ENCODE measurements at regions not wholly inside any gene's neighbourhood (a gene's known extent, or its start where the extent isn't known, plus 50 kb on each side); places are given as distances from the start of the nearest gene placed in this dataset.
"Not testable (repeated sequence)": the region's sequence is repeated elsewhere in the genome, so short reads cannot be mapped to it uniquely, and the experiment has no call there.

DNA sequence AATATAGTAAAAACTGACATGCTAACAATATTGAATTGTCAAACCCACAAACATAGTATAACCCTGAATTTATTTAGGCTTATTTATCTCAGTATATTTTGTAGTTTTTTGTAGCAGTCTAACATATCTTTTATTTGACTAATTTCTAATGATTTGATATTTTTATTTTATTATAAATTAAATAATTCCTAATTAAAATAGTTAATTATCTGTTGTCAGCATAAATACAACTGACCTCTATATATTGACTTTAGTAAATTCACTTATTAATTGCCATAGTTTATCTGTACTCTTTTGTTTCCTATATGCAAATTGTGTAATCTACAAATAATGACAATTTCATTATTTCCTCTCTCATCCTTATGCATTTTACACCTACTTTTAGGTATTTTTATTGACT, 215.1 kb upstream of the KIF2A start:
- Histone ChIP-seq H3K27me3 (peaks cover 5% of the 10 kb centered on the region), H3K4me1 (ENCODE audit: control insufficient read depth in 1 of 2, insufficient read depth in 1 of 2, low read depth in 1 of 2, low read length in 1 of 2) (no peaks in the 10 kb centered on the region), H3K36me3 (no peaks in the 10 kb centered on the region), H3K9me3 (no peaks in the 10 kb centered on the region), H3K27ac (no peak overlapping the region), H3K4me3 (ENCODE audit: low read depth in 1 of 2, low read length in 1 of 2) (no peak overlapping the region)
- TF ChIP-seq CTCF (IDR thresholded peaks at IDR 0.05): no peak

GRCh38 chr5:62093411-62093810, 212.6 kb upstream of the KIF2A start:
- Histone ChIP-seq H3K4me1 (ENCODE audit: control insufficient read depth in 1 of 2, insufficient read depth in 1 of 2, low read depth in 1 of 2, low read length in 1 of 2) (no peaks in the 10 kb centered on the region), H3K27me3 (peaks cover 5% of the 10 kb centered on the region), H3K9me3 (no peaks in the 10 kb centered on the region), H3K27ac (no peak overlapping the region), H3K4me3 (ENCODE audit: low read depth in 1 of 2, low read length in 1 of 2) (no peak overlapping the region), H3K36me3 (no peaks in the 10 kb centered on the region)
- TF ChIP-seq CTCF (IDR thresholded peaks at IDR 0.05): no peak

GRCh38 chr5:62093976-62094375, 212.0 kb upstream of the KIF2A start:
- no peaks in the 10 kb centered on the region for H3K9me3 ChIP-seq
- no peak for TF ChIP-seq CTCF (IDR thresholded peaks at IDR 0.05)
- H3K27me3 ChIP-seq: peaks cover 5% of the 10 kb centered on the region
- H3K27ac ChIP-seq: no peak overlapping the region
- no peaks in the 10 kb centered on the region for H3K4me1 ChIP-seq (ENCODE audit: control insufficient read depth in 1 of 2, insufficient read depth in 1 of 2, low read depth in 1 of 2, low read length in 1 of 2)
- no peak overlapping the region for H3K4me3 ChIP-seq (ENCODE audit: low read depth in 1 of 2, low read length in 1 of 2)
- no peaks in the 10 kb centered on the region for H3K36me3 ChIP-seq

DNA sequence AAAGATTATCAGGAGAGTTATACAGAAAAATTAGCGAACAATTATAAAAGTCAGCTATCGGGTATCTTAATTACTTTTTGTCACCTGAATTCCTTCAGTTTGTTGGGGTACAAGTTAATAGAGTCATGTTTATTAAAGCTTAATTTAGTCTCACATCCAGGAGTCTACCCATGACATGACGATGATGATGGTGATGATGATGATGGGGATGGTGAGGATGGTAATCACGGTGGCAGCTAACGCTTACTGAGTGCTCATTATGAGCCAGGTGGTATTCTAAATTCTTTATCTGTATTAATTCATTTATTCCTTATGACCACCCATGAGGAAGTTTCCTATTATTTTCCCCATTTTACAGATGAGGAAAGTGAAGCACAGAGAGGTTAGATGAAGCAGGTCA, 208.6 kb upstream of the KIF2A start:
- Histone ChIP-seq H3K4me1 (ENCODE audit: control insufficient read depth in 1 of 2, insufficient read depth in 1 of 2, low read depth in 1 of 2, low read length in 1 of 2) (no peaks in the 10 kb centered on the region), H3K27me3 (peaks cover 5% of the 10 kb centered on the region), H3K4me3 (ENCODE audit: low read depth in 1 of 2, low read length in 1 of 2) (no peak overlapping the region), H3K27ac (no peak overlapping the region), H3K9me3 (no peaks in the 10 kb centered on the region), H3K36me3 (no peaks in the 10 kb centered on the region)
- TF ChIP-seq CTCF (IDR thresholded peaks at IDR 0.05): no peak

GRCh38 chr5:62100201-62100600, 205.8 kb upstream of the KIF2A start:
- Histone ChIP-seq H3K4me1 (ENCODE audit: control insufficient read depth in 1 of 2, insufficient read depth in 1 of 2, low read depth in 1 of 2, low read length in 1 of 2) (no peaks in the 10 kb centered on the region), H3K27ac (no peak overlapping the region), H3K27me3 (no peaks in the 10 kb centered on the region), H3K9me3 (no peaks in the 10 kb centered on the region), H3K36me3 (no peaks in the 10 kb centered on the region), H3K4me3 (ENCODE audit: low read depth in 1 of 2, low read length in 1 of 2) (no peak overlapping the region)
- TF ChIP-seq CTCF (IDR thresholded peaks at IDR 0.05): no peak

GRCh38 chr5:62103863-62104262, 202.1 kb upstream of the KIF2A start:
- H3K27ac ChIP-seq; H3K27me3 ChIP-seq; H3K4me1 ChIP-seq (ENCODE audit: control insufficient read depth in 1 of 2, insufficient read depth in 1 of 2, low read depth in 1 of 2, low read length in 1 of 2); H3K36me3 ChIP-seq; H3K9me3 ChIP-seq; H3K4me3 ChIP-seq (ENCODE audit: low read depth in 1 of 2, low read length in 1 of 2): not testable (repeated sequence)

Measured in neutrophil (primary cell).